SK-N-SH treated with all-trans-retinoic acid at 6 μM for 48 hours (cell line): ENCODE measurements at regions not wholly inside any gene's neighbourhood (a gene's known extent, or its start where the extent isn't known, plus 50 kb on each side); places are given as distances from the start of the nearest gene placed in this dataset.

Experiments
- ATAC-seq: fragments of 200-7000 bp; cut with Tn5 transposase; 3 replicates; pipeline ENCODE4 v1.9.1; 2020; ENCODE audit warnings: mild to moderate bottlenecking, moderate library complexity
- CREB5 ChIP-seq: fragments of 250-450 bp; sonication (Bioruptor Pico); IDR thresholded peaks from 2 replicates; pipeline ENCODE4 v1.5.1; 2020; ENCODE audit warnings: low read depth, mild to moderate bottlenecking, moderate library complexity
- TSHZ2 ChIP-seq: fragments of 250-450 bp; sonication (Bioruptor Pico); IDR thresholded peaks from 2 replicates; pipeline ENCODE4 v1.5.0; 2020; ENCODE audit warnings: mild to moderate bottlenecking, moderate library complexity

DNA sequence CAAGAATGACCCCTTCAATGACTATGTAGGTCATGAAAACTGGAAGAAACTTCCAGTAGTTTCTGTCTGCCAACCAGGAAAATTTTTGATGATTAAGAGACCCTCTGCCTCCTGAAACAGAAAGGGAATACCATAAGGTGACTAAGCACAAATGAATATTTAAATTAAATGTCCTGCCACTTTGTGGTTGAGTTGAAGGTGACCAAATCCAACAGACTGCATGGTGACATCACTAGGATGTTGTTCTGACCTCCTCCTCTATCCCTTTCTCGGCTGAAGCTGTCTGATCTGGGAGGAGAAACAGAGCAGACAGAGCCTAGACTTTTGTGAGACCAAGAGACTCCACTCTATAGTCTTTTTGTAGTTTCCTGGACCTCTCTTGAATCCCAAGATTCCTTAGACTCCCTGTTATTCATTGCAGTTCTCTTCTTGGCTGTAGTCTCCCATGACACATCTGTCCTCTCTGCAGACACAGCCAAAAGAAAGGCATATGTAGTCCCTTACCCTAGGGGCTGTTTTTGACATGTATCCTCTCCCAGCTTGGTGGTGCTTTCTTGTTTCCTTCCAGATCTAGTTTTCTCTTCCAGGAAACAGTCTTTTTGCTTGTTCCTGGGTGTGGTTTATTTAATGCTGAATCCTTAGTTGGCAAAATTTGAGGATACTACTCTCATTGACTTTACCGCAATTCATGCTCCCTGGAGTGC lies 55.2 kb upstream of the UBE3A start (continued):
- TF ChIP-seq TSHZ2 (CRISPR knock-in tag) = no peak

DNA sequence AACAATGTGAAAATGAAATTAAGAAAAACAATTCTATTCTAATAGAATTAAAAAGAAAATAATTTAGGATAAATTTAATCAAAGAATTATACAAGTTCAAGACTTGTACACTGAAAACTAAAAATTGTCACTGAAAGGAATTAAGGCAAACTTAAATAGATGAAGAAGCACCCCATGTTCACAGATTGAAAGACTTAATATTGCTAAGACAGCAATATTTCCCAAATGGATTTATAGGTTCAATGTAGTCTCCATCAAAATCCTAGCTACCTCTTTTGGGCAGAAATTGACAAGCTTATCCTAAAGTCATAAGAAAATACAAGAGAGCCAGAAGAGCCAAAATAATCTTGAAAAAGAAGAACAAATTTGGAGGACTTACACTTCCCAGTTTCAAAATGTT lies 53.5 kb upstream of the UBE3A start:
- ATAC-seq = no peak
- TF ChIP-seq CREB5 = no peak
